ENCODE measurements at regions not wholly inside any gene's neighbourhood (a gene's known extent, or its start where the extent isn't known, plus 50 kb on each side); places are given as distances from the start of the nearest gene placed in this dataset.

GRCh38 chr2:128490321-128490720 lies 171.7 kb upstream of the HS6ST1 start:
- intact Hi-C loops (cut with DNase I; ENCODE audit: low total_unique reads), result no loop called here
- Histone ChIP-seq H3K27ac (no peak overlapping the region), H3K9me3 (no peaks in the 10 kb centered on the region), H3K4me1 (peaks cover 34% of the 10 kb centered on the region), H3K4me3 (no peak overlapping the region), H3K27me3 (no peaks in the 10 kb centered on the region), H3K36me3 (ENCODE audit: low read depth, missing control alignments) (no peaks in the 10 kb centered on the region)
- DNase-seq, result no peak
- TF ChIP-seq, protein P1, sequence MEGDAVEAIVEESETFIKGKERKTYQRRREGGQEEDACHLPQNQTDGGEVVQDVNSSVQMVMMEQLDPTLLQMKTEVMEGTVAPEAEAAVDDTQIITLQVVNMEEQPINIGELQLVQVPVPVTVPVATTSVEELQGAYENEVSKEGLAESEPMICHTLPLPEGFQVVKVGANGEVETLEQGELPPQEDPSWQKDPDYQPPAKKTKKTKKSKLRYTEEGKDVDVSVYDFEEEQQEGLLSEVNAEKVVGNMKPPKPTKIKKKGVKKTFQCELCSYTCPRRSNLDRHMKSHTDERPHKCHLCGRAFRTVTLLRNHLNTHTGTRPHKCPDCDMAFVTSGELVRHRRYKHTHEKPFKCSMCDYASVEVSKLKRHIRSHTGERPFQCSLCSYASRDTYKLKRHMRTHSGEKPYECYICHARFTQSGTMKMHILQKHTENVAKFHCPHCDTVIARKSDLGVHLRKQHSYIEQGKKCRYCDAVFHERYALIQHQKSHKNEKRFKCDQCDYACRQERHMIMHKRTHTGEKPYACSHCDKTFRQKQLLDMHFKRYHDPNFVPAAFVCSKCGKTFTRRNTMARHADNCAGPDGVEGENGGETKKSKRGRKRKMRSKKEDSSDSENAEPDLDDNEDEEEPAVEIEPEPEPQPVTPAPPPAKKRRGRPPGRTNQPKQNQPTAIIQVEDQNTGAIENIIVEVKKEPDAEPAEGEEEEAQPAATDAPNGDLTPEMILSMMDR (IDR thresholded peaks at IDR 0.05), result no peak
- TF ChIP-seq POLR2A (IDR thresholded peaks at IDR 0.05), result no peak
- WGBS, 2 donors, result 78 to 82% methylated on average over 5 of the region's 5 CpGs

DNA sequence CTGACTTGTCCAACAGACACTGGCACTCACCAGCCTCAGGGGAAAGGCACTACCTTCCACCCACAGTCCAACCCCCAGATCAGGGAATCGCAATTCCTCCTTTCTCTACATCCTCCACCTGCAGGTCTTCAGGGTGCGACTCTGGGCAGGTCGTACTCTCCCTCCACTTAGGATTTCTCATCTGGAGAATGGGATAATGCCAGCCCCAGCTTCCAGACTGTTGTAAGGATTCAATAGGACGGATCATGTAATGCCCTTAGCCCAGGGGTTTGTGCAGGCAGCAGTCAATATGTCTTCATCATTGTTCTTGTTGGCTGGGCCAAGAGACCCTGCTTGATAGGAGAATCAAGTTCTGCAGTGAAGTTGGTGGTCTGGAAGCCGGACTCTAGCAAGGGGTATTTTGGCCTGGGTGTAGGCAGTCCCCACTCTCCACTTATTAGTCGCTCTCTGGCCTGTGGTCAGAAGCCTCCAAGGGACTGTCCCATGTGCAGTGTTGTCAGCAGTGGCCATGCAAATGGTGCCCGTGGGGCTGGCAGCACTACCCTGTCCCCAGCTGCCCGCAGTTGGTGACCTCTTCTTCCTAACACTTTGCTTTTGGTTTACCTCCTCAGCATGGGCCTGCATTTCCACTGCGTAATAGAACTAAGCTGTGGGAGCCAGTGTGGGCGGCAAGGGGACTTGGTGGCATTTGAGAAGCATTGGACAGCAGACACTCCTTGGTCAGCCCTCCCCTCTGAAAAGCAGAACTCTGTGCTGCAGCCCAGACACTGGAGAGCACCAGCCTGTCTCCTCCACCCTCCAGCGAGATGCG lies 172.4 kb upstream of the HS6ST1 start:
- DNase-seq, result peak; percentile 10
- Histone ChIP-seq H3K36me3 (ENCODE audit: low read depth, missing control alignments) (no peaks in the 10 kb centered on the region), H3K4me1 (peaks cover 35% of the 10 kb centered on the region), H3K9me3 (no peaks in the 10 kb centered on the region), H3K4me3 (no peak overlapping the region), H3K27me3 (no peaks in the 10 kb centered on the region), H3K27ac (no peak overlapping the region)
- intact Hi-C loops (cut with DNase I; ENCODE audit: low total_unique reads), result no loop called here
- no peak for TF ChIP-seq POLR2A (IDR thresholded peaks at IDR 0.05)
- TF ChIP-seq, protein P1 (IDR thresholded peaks at IDR 0.05), result no peak
- 90 to 98% methylated on average over 11 to 12 of the region's 12 CpGs for WGBS, 2 donors

DNA sequence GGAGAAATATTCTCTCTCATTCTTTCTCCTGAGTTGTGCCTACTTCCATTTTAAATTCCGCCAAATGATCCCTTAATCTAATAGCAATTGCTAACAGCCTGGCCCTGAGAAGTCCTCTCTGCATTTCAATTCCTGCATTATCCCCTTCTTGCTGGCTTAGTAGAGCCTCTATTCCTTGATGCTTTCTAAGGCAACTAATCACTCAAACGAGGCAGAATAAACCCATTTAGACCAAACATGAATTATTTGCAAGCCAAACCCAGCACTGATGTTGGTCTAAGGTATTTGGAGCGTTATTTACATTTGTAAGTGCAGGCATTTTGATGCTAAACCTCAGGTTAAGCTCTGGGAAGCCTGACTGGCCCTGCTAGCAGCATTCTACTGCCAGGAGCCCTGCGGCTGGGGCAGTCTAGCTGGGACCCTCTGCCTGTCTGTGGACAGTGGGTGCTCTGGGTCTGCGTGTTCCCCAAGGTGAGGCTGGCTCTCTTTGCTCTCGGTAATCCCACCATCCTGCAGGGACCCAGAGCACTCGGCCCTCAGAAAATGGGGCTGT lies 173.1 kb upstream of the HS6ST1 start:
- intact Hi-C loops (cut with DNase I; ENCODE audit: low total_unique reads), result no loop called here
- 83 to 94% methylated on average over 6 to 7 of the region's 7 CpGs for WGBS, 2 donors
- no peak for TF ChIP-seq POLR2A (IDR thresholded peaks at IDR 0.05)
- TF ChIP-seq, protein P1 (IDR thresholded peaks at IDR 0.05), result no peak

DNA sequence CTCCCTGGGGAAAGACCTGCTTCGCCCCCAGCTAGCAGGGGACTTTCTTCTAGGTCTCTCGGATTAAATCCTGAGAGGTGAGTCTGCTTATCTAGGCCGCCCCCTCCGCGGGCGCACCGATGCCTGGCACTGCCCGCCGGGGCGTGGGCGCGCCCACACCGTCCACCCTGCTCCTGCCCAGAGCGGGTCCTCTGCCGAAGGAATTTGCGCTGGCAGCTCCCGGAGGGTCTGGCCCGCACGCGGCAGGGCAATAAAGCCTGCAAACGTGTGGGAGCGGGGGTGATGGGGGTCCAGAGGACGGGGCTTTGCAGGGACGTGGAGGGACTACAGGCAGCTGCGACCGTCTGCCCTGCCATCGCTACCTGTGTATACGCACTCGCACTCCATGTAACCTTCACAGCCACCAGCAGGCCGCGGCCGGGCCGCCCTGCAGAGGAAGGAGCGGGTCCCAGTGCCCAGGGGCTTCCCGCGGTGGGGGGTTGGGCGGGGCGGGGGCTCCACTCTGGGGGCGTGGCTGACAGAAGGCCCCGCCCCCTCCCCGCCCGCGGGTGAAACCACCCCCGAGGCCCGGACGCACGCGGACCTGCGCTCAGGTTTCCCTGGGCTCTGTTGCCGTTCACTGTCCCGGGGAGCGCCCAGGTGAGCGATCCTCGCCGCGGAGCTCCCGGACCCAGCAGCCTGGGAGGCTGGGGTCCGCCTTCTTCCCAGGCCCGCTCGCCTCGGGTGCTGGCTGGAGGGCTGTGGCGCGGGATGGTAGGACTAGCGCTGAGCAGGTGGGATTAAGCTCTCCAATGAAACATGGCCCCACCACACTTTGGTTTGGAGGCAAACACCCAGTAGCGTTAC lies 174.5 kb upstream of the HS6ST1 start:
- intact Hi-C loops (cut with DNase I; ENCODE audit: low total_unique reads), result no loop called here
- WGBS, 2 donors, result 67 to 72% methylated on average over 31 to 59 of the region's 65 CpGs
- Histone ChIP-seq H3K4me3 (peak overlapping the region; percentile 13 to 45), H3K27me3 (no peaks in the 10 kb centered on the region), H3K36me3 (ENCODE audit: low read depth, missing control alignments) (no peaks in the 10 kb centered on the region), H3K9me3 (no peaks in the 10 kb centered on the region), H3K4me1 (peaks cover 41% of the 10 kb centered on the region), H3K27ac (peak overlapping the region; percentile 40 to 41)
- DNase-seq, result peak; percentile 15
- TF ChIP-seq POLR2A (IDR thresholded peaks at IDR 0.05), result no peak
- TF ChIP-seq, protein P1 (IDR thresholded peaks at IDR 0.05), result no peak

More for the DNA sequence above, 173.1 kb upstream of the HS6ST1 start:
- Histone ChIP-seq H3K27ac (no peak overlapping the region), H3K36me3 (ENCODE audit: low read depth, missing control alignments) (no peaks in the 10 kb centered on the region), H3K9me3 (no peaks in the 10 kb centered on the region), H3K27me3 (no peaks in the 10 kb centered on the region), H3K4me1 (peaks cover 38% of the 10 kb centered on the region), H3K4me3 (no peak overlapping the region)
- DNase-seq, result peak; percentile 5

Measured in testis (tissue), 2 donors.